ENCODE measurements at regions not wholly inside any gene's neighbourhood (a gene's known extent, or its start where the extent isn't known, plus 50 kb on each side); places are given as distances from the start of the nearest gene placed in this dataset.

DNA sequence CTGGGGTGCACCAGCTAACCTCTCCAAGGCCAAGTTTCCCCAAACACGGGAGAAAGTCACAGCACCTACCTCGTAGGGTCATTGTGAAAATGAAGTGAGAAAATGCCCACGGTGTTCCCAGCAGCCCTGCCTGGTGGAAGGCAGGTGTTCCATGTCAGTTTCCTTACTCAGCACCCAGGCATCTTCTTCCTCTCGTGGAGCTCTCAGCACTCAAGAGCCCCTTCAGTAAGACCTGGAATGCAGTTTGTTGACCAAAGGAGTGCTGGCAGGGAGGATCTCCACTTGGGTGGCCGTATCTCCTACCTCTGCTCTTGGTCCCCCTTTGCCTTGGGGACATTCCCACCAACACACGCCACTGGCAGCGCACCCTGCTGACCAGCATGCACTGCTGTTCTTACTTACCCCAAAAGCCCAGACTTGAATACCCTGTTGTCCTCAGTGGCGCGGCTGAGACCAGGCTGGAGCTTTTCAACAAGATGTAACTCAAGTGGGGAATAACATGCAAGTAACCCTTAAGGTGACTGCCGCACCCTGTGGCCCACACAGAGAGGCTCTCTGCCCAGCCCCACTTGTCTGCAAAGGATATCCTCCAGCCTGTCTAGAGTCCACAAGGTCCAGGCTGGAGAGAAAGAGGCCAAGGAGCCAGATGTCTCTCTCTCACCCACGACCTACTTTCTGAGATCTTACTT is 201.2 kb upstream of the TMEM45B start:
- H3K4me3 ChIP-seq (replicated peaks; ENCODE audit: low read depth, low read length) = no peak overlapping the region
- DNase-seq (ENCODE audit: extremely low read depth, insufficient read length) = no peak
- TF ChIP-seq CTCF (IDR thresholded peaks at IDR 0.05; ENCODE audit: insufficient read depth, low read length, poor library complexity, severe bottlenecking) = no peak
- no peaks in the 10 kb centered on the region for H3K36me3 ChIP-seq (ENCODE audit: control insufficient read depth, insufficient read depth, low read length)
- no peaks in the 10 kb centered on the region for H3K27me3 ChIP-seq (replicated peaks; ENCODE audit: control insufficient read depth, insufficient read depth, low read length)

DNA sequence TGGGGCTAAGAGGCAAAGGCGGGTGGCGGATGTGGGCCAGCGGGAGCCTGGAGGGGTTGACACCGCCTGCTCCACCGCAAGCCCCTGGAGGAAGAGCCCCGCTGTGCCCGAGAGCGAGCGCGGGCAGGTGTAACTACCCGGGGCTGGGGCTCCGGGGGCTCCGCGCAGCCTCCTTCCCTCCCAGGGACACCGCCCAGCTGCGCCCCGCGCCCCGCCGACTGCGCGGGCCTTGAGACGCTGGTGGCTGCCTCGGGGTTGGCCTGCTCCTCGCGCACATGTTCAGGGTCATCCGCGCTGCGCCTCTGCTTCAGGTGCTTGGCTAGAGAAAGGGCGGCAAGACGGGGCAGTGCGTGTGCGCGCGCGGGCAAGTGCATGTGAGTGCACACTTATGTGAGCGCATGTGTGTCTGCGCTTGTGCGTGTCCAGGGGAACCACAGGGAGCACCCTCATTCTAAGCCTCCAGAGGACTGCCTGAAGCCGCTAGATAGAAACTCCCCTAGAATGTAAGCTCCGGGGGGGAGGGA is 197.5 kb upstream of the TMEM45B start:
- TF ChIP-seq CTCF (IDR thresholded peaks at IDR 0.05; ENCODE audit: insufficient read depth, low read length, poor library complexity, severe bottlenecking) = no peak
- H3K27me3 ChIP-seq (replicated peaks; ENCODE audit: control insufficient read depth, insufficient read depth, low read length) = no peaks in the 10 kb centered on the region
- H3K36me3 ChIP-seq (ENCODE audit: control insufficient read depth, insufficient read depth, low read length) = no peaks in the 10 kb centered on the region
- DNase-seq (ENCODE audit: extremely low read depth, insufficient read length) = no peak
- no peak overlapping the region for H3K4me3 ChIP-seq (replicated peaks; ENCODE audit: low read depth, low read length)

- Histone ChIP-seq H3K27me3 (replicated peaks; ENCODE audit: control insufficient read depth, insufficient read depth, low read length) (no peaks in the 10 kb centered on the region), H3K4me3 (replicated peaks; ENCODE audit: low read depth, low read length) (no peak overlapping the region), H3K36me3 (ENCODE audit: control insufficient read depth, insufficient read depth, low read length) (no peaks in the 10 kb centered on the region)
- TF ChIP-seq CTCF (IDR thresholded peaks at IDR 0.05; ENCODE audit: insufficient read depth, low read length, poor library complexity, severe bottlenecking) = no peak
- DNase-seq (ENCODE audit: extremely low read depth, insufficient read length) = no peak
Measured at GRCh38 chr11:129620237-129621104, 195.2 kb upstream of the TMEM45B start.

DNA sequence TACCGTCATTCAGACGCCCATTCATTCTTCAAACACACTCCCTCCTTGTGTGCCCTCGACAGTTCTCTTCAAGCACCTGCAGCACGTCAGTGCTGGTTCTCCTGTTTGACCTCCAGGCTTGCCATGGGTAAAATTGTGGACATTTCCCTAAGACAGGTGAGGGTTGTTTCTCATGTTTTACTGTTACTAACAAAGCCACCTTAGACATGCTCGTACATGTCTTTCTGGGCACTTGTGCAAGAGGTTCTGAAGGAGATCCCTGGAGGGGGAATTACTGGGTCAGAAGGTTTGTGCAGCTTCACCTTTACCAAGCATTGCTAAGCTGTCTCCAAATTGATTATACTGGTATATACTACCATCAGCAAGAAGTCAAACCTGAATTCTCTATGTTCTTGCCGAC is 189.7 kb upstream of the TMEM45B start:
- H3K4me3 ChIP-seq (replicated peaks; ENCODE audit: low read depth, low read length) = no peak overlapping the region
- DNase-seq (ENCODE audit: extremely low read depth, insufficient read length) = no peak
- no peak for TF ChIP-seq CTCF (IDR thresholded peaks at IDR 0.05; ENCODE audit: insufficient read depth, low read length, poor library complexity, severe bottlenecking)
- no peaks in the 10 kb centered on the region for H3K27me3 ChIP-seq (replicated peaks; ENCODE audit: control insufficient read depth, insufficient read depth, low read length)
- no peaks in the 10 kb centered on the region for H3K36me3 ChIP-seq (ENCODE audit: control insufficient read depth, insufficient read depth, low read length)

DNA sequence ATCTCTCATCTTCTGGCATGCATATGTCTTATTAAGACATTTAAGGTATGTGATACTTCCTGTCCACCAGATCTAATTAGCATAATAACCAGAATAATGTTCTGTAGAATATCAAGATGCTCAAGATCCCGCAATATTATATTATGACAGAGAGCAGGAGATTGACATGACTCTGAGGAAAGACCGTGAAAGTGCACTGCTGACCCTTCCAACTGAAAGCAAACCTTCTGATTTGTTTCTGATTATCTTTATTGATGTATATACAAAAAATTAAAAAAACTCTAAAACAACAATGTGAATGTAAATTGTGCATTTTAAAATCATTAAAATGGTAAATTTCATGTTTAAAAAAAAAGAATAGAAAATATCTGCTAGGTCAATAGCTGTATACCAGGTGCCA is 184.4 kb upstream of the TMEM45B start:
- no peak for TF ChIP-seq CTCF (IDR thresholded peaks at IDR 0.05; ENCODE audit: insufficient read depth, low read length, poor library complexity, severe bottlenecking)
- no peaks in the 10 kb centered on the region for H3K27me3 ChIP-seq (replicated peaks; ENCODE audit: control insufficient read depth, insufficient read depth, low read length)
- H3K36me3 ChIP-seq (ENCODE audit: control insufficient read depth, insufficient read depth, low read length) = no peaks in the 10 kb centered on the region
- H3K4me3 ChIP-seq (replicated peaks; ENCODE audit: low read depth, low read length) = no peak overlapping the region
- no peak for DNase-seq (ENCODE audit: extremely low read depth, insufficient read length)

All from GM06990 (cell line).